Neural crest cell (in vitro differentiated cells): ENCODE measurements at regions not wholly inside any gene's neighbourhood (a gene's known extent, or its start where the extent isn't known, plus 50 kb on each side); places are given as distances from the start of the nearest gene placed in this dataset.

Experiments used
- DNase-seq: peaks from one replicate; pipeline ENCODE4 v3.0.0; 2021; ENCODE audit warnings: low read depth, mixed read lengths, low spot score
- H3K27ac Mint-ChIP-seq: one replicate; pipeline ENCODE4 v1.8.0; 2021; ENCODE audit warnings: mild to moderate bottlenecking, mixed read lengths; ENCODE audit not compliant: unreplicated experiment
- H3K27me3 Mint-ChIP-seq: 2 replicates; pipeline ENCODE4 v1.8.0; 2021; ENCODE audit warnings: low read depth, mild to moderate bottlenecking, mixed read lengths
- H3K36me3 Mint-ChIP-seq: 2 replicates; pipeline ENCODE4 v1.8.0; 2021; ENCODE audit warnings: low read depth, mild to moderate bottlenecking, mixed read lengths
- H3K4me1 Mint-ChIP-seq: 2 replicates; pipeline ENCODE4 v1.8.0; 2021; ENCODE audit warnings: mixed read lengths
- H3K4me3 Mint-ChIP-seq: one replicate; pipeline ENCODE4 v1.8.0; 2021; ENCODE audit warnings: mild to moderate bottlenecking, mixed read lengths
- H3K9me3 Mint-ChIP-seq: 2 replicates; pipeline ENCODE4 v1.8.0; 2021; ENCODE audit warnings: mixed read lengths
- TF ChIP-seq, protein P1 (sequence below): fragments of 200-600 bp; sonication (generic); conservative IDR thresholded peaks from 2 replicates; pipeline ENCODE4 v1.5.0; 2021; ENCODE audit warnings: antibody characterized with exemption, mild to moderate bottlenecking

DNA sequence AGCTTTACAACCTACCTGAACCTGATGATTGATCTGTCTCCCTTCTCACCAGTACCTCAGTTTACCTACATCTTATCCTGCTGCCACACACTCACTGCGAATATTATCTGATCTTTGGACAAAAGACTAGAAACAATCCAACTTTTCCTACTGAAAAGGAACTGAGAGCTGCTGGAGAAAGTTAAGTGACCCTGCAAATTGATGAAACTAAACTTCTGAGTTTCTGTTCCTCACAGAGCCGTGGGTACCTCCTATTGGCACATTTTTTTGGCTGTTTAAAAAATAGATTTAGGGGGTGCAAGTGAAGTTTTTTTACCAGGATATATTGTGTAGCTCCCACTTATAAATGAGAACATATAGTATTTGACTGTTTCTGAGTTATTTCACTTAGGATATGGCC is 66.0 kb upstream of the STARD3NL start:
- Mint-ChIP-seq H3K4me1 (no peaks in the 10 kb centered on the region), H3K9me3 (no peaks in the 10 kb centered on the region), H3K4me3 (no peak overlapping the region), H3K36me3 (no peaks in the 10 kb centered on the region), H3K27me3 (peaks cover 18% of the 10 kb centered on the region), H3K27ac (no peak overlapping the region)
- no peak for DNase-seq
- TF ChIP-seq, protein P1, sequence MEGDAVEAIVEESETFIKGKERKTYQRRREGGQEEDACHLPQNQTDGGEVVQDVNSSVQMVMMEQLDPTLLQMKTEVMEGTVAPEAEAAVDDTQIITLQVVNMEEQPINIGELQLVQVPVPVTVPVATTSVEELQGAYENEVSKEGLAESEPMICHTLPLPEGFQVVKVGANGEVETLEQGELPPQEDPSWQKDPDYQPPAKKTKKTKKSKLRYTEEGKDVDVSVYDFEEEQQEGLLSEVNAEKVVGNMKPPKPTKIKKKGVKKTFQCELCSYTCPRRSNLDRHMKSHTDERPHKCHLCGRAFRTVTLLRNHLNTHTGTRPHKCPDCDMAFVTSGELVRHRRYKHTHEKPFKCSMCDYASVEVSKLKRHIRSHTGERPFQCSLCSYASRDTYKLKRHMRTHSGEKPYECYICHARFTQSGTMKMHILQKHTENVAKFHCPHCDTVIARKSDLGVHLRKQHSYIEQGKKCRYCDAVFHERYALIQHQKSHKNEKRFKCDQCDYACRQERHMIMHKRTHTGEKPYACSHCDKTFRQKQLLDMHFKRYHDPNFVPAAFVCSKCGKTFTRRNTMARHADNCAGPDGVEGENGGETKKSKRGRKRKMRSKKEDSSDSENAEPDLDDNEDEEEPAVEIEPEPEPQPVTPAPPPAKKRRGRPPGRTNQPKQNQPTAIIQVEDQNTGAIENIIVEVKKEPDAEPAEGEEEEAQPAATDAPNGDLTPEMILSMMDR: no peak

DNA sequence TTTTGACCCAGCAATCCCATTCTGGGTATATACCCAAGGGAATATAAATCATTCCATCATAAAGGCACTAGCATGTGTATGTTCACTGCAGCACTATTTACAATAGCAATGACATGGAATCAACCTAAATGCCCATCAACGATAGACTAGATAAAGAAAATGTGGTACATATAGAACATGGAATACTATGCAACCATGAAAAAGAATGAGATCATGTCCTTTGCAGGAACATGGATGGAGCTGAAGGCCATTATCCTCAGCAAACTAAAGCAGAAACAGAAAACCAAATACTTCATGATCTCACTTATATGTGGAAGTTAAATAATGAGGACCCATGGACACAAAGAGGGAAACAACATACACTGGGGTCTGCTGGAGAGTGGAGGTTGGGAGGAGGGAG is 58.0 kb upstream of the STARD3NL start:
- no peaks in the 10 kb centered on the region for H3K36me3 Mint-ChIP-seq
- no peak for DNase-seq
- TF ChIP-seq, protein P1: no peak
- H3K4me3 Mint-ChIP-seq: no peak overlapping the region
- no peak overlapping the region for H3K27ac Mint-ChIP-seq
- H3K27me3 Mint-ChIP-seq: peaks cover 28% of the 10 kb centered on the region
- peaks cover 4% of the 10 kb centered on the region for H3K9me3 Mint-ChIP-seq
- H3K4me1 Mint-ChIP-seq: no peaks in the 10 kb centered on the region

DNA sequence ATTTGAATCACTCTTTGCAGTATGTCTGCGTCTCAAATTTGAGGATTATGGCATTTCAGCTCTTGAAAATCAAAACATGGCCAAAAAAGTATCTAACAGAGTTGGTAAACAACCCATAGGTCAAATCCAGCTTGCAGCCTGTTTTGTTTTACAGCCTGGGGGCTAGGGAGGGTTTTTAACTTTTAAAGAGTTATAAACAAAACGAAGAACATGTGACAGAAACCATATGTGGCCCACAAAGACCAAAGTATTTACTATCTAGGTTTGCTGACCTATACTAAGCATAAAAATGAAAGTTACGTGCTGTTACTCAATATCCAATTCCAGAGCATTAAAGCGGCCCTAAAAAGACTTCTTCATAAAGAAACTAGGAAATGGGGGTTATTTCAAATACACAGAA is 55.5 kb upstream of the STARD3NL start:
- H3K4me1 Mint-ChIP-seq: no peaks in the 10 kb centered on the region
- H3K9me3 Mint-ChIP-seq: peaks cover 4% of the 10 kb centered on the region
- no peak overlapping the region for H3K27ac Mint-ChIP-seq
- no peak for DNase-seq
- no peaks in the 10 kb centered on the region for H3K36me3 Mint-ChIP-seq
- no peak overlapping the region for H3K4me3 Mint-ChIP-seq
- TF ChIP-seq, protein P1: no peak
- H3K27me3 Mint-ChIP-seq: peaks cover 18% of the 10 kb centered on the region

DNA sequence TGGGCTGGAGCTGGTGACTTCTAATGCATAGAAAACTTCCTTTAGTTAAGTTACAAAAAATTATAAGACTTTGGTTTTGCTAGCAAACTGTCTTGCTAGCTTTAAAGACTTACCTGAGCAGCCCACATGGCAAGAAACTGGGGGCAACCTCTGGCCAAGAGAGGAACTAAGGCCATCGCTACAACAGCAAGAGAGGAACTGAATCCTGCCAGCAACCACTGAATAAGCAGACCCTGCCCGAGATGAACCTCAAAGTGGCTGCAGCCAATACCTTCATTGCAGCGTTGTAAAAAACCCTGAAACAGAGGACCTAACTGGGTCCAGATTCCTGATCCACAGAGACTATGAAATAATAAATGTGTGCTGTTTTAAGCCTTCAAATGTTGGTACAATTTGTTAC is 54.6 kb upstream of the STARD3NL start:
- H3K27ac Mint-ChIP-seq: no peak overlapping the region
- H3K36me3 Mint-ChIP-seq: no peaks in the 10 kb centered on the region
- TF ChIP-seq, protein P1: no peak
- H3K4me1 Mint-ChIP-seq: no peaks in the 10 kb centered on the region
- H3K9me3 Mint-ChIP-seq: peaks cover 4% of the 10 kb centered on the region
- no peak overlapping the region for H3K4me3 Mint-ChIP-seq
- DNase-seq: no peak
- H3K27me3 Mint-ChIP-seq: peaks cover 10% of the 10 kb centered on the region

DNA sequence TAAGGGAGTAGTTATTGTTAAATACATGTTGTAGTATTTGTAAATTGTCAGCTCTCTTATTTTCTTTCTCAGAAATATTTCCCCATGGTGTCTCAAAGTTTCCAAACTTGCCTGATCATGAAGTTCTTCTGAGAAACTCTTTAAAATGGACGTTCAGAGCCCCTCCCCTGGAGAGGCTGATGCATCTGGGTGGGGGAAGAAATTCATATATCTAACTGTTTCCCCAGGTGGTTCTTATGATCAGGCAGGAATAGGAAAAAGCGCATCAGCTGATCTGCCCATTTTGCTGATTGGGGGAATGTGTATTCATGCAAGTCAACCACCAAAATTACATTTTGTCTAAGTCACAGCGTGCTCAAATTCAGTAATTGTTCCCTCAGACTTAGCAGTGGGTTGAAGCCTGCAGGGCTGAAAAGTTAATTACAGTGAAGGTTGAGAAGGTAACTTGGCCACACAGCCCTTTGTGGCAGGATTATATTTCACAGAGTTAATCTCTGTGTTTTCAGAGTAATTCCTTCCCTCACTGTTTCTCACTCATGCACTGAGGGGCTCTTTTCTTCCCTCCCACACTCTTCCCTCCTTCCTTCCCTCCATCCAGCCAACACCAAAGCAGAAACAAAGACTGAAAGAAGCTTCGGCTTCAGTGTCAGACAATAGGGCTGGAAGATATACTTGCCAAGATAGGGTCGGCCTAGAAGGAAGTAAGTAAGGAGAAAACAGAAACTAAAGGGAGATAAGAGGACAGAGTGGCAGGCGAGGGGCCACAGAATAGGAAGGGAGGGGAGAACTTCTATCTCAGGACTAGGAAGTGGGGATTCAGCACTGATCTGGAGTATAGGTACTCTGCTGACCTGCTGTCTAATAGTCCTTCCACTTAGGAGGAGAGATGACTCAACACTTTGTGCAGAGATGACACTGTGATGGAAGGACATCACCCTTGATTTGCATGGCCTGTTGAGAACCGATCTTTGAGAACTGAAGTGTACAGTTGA is 50.5 kb upstream of the STARD3NL start:
- DNase-seq: no peak
- Mint-ChIP-seq H3K4me1 (no peaks in the 10 kb centered on the region), H3K9me3 (no peaks in the 10 kb centered on the region), H3K36me3 (no peaks in the 10 kb centered on the region), H3K27ac (no peak overlapping the region), H3K27me3 (no peaks in the 10 kb centered on the region), H3K4me3 (no peak overlapping the region)
- TF ChIP-seq, protein P1: no peak
